ENCODE measurements at regions not wholly inside any gene's neighbourhood (a gene's known extent, or its start where the extent isn't known, plus 50 kb on each side); places are given as distances from the start of the nearest gene placed in this dataset.

GRCh38 chr5:167987490-167988280, 303.8 kb upstream of the WWC1 start:
- H3K4me1 Mint-ChIP-seq (ENCODE audit: insufficient read depth, unreplicated experiment), result no peaks in the 10 kb centered on the region
- no peaks in the 10 kb centered on the region for H3K36me3 Mint-ChIP-seq (ENCODE audit: insufficient read depth, unreplicated experiment)
- no peaks in the 10 kb centered on the region for H3K9me3 Mint-ChIP-seq (ENCODE audit: unreplicated experiment)
- no peak overlapping the region for H3K27ac Mint-ChIP-seq (ENCODE audit: low read depth, unreplicated experiment)
- BruUV-seq (replicated peaks), result no TSS peak
- ChIA-PET POLR2A (no interaction called here), CTCF (interaction anchor here (0.6 to 1.0 kb wide), 2 partner anchors 266 to 708 kb away, joined by 3 to 4 read pairs; no protein-coding TSS in a partner anchor)
- no peak for DNase-seq (ENCODE audit: unreplicated experiment)
- no peak overlapping the region for H3K4me3 Mint-ChIP-seq (ENCODE audit: unreplicated experiment)
- no peaks in the 10 kb centered on the region for H3K27me3 Mint-ChIP-seq (ENCODE audit: insufficient read depth, unreplicated experiment)
- intact Hi-C loops (cut with micrococcal nuclease), result no loop called here
- TF ChIP-seq, protein P1, sequence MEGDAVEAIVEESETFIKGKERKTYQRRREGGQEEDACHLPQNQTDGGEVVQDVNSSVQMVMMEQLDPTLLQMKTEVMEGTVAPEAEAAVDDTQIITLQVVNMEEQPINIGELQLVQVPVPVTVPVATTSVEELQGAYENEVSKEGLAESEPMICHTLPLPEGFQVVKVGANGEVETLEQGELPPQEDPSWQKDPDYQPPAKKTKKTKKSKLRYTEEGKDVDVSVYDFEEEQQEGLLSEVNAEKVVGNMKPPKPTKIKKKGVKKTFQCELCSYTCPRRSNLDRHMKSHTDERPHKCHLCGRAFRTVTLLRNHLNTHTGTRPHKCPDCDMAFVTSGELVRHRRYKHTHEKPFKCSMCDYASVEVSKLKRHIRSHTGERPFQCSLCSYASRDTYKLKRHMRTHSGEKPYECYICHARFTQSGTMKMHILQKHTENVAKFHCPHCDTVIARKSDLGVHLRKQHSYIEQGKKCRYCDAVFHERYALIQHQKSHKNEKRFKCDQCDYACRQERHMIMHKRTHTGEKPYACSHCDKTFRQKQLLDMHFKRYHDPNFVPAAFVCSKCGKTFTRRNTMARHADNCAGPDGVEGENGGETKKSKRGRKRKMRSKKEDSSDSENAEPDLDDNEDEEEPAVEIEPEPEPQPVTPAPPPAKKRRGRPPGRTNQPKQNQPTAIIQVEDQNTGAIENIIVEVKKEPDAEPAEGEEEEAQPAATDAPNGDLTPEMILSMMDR (IDR thresholded peaks at IDR 0.05; ENCODE audit: unreplicated experiment), result no peak

DNA sequence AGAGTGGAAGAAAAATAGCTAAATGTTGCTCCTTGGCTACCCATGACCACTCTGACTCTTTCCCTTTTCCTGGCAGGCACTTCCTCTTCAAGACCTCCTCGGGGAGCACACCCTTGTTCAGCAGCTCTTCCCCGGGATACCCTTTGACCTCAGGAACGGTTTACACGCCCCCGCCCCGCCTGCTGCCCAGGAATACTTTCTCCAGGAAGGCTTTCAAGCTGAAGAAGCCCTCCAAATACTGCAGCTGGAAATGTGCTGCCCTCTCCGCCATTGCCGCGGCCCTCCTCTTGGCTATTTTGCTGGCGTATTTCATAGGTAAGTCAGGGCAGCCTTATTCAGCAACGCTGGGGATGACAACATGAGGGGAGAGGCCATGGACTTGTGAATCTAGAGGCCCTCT, 298.6 kb upstream of the WWC1 start:
- no TSS peak for BruUV-seq (replicated peaks)
- no peak for DNase-seq (ENCODE audit: unreplicated experiment)
- Mint-ChIP-seq H3K4me3 (ENCODE audit: unreplicated experiment) (no peak overlapping the region), H3K4me1 (ENCODE audit: insufficient read depth, unreplicated experiment) (no peaks in the 10 kb centered on the region), H3K27ac (ENCODE audit: low read depth, unreplicated experiment) (no peak overlapping the region), H3K9me3 (ENCODE audit: unreplicated experiment) (no peaks in the 10 kb centered on the region), H3K36me3 (ENCODE audit: insufficient read depth, unreplicated experiment) (no peaks in the 10 kb centered on the region), H3K27me3 (ENCODE audit: insufficient read depth, unreplicated experiment) (no peaks in the 10 kb centered on the region)
- intact Hi-C loops (cut with micrococcal nuclease), result no loop called here
- POLR2A ChIA-PET, result interaction anchor here (0.7 kb wide), 1 partner anchor 15 kb away, joined by 3 read pairs; no protein-coding TSS in a partner anchor
- CTCF ChIA-PET, result interaction anchor here (0.6 to 1.8 kb wide), 4 partner anchors 8 to 54 kb away, joined by 3 to 7 read pairs (median 4); no protein-coding TSS in a partner anchor
- TF ChIP-seq, protein P1 (IDR thresholded peaks at IDR 0.05; ENCODE audit: unreplicated experiment), result no peak

DNA sequence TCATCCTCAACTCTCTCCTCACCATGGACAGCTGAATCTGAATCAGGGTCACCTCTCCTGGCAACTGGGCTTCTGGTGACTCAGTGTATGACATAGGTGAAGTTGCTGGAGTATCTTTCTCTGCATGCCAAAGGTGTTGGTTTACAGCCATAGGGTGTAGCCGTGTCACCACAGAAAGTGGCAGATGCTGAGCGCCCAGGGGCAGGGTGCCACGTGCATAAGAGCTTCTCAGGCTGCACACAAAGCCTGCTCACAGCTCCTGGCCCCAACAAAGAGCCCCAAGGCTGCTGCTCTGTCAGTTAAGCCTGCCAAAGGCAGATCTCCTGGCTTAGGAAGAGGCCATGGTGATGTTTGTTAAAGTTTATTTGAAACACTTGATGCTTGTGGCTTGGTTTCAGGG, 297.7 kb upstream of the WWC1 start:
- Mint-ChIP-seq H3K4me3 (ENCODE audit: unreplicated experiment) (no peak overlapping the region), H3K27ac (ENCODE audit: low read depth, unreplicated experiment) (no peak overlapping the region), H3K4me1 (ENCODE audit: insufficient read depth, unreplicated experiment) (no peaks in the 10 kb centered on the region), H3K9me3 (ENCODE audit: unreplicated experiment) (no peaks in the 10 kb centered on the region), H3K36me3 (ENCODE audit: insufficient read depth, unreplicated experiment) (no peaks in the 10 kb centered on the region), H3K27me3 (ENCODE audit: insufficient read depth, unreplicated experiment) (no peaks in the 10 kb centered on the region)
- CTCF ChIA-PET, result interaction anchor here (0.9 to 1.8 kb wide), 6 partner anchors 12 to 412 kb away, joined by 3 to 7 read pairs (median 4); no protein-coding TSS in a partner anchor
- peak; percentile 17 for DNase-seq (ENCODE audit: unreplicated experiment)
- BruUV-seq (replicated peaks), result no TSS peak
- intact Hi-C loops (cut with micrococcal nuclease), result no loop called here
- TF ChIP-seq, protein P1 (IDR thresholded peaks at IDR 0.05; ENCODE audit: unreplicated experiment), result no peak
- POLR2A ChIA-PET, result interaction anchor here (0.7 kb wide), 1 partner anchor 16 kb away, joined by 3 read pairs; no protein-coding TSS in a partner anchor

DNA sequence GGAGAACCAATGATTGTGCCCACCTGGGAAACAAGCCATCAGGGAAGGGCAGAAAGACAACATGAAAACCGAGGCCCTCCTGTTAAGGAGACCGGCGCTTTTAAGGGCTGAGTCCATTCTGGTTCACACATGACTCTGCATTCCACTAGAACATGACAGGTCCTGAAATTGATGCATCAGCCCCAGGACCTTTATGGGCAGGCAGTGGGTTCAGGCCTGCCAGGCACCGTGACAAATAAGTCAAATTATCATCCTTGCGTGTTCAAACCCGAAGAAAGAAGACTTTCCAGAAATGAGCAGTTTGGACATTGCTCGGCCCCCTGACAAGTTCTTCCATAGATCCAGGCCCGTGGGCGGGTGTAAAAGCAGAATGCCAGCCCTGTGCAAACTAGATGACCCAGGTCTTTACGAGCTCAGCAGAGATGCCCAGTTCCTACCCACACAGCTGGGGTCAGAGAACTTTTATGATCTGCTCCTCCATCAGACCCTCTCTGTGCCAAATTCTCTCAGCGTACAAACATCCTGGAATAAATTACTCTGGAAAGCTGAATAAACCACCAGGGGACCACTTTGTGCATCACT, 295.5 kb upstream of the WWC1 start:
- no peaks in the 10 kb centered on the region for H3K9me3 Mint-ChIP-seq (ENCODE audit: unreplicated experiment)
- no peaks in the 10 kb centered on the region for H3K36me3 Mint-ChIP-seq (ENCODE audit: insufficient read depth, unreplicated experiment)
- CTCF ChIA-PET, result interaction anchor here (0.9 kb wide), 1 partner anchor 417 kb away, joined by 5 read pairs; no protein-coding TSS in a partner anchor
- intact Hi-C loops (cut with micrococcal nuclease), result no loop called here
- no TSS peak for BruUV-seq (replicated peaks)
- TF ChIP-seq, protein P1 (IDR thresholded peaks at IDR 0.05; ENCODE audit: unreplicated experiment), result no peak
- POLR2A ChIA-PET, result no interaction called here
- no peak for DNase-seq (ENCODE audit: unreplicated experiment)
- no peak overlapping the region for H3K4me3 Mint-ChIP-seq (ENCODE audit: unreplicated experiment)
- no peak overlapping the region for H3K27ac Mint-ChIP-seq (ENCODE audit: low read depth, unreplicated experiment)
- no peaks in the 10 kb centered on the region for H3K4me1 Mint-ChIP-seq (ENCODE audit: insufficient read depth, unreplicated experiment)
- no peaks in the 10 kb centered on the region for H3K27me3 Mint-ChIP-seq (ENCODE audit: insufficient read depth, unreplicated experiment)

Data from MCF 10A (cell line).